ENCODE measurements at regions not wholly inside any gene's neighbourhood (a gene's known extent, or its start where the extent isn't known, plus 50 kb on each side); places are given as distances from the start of the nearest gene placed in this dataset.

DNA sequence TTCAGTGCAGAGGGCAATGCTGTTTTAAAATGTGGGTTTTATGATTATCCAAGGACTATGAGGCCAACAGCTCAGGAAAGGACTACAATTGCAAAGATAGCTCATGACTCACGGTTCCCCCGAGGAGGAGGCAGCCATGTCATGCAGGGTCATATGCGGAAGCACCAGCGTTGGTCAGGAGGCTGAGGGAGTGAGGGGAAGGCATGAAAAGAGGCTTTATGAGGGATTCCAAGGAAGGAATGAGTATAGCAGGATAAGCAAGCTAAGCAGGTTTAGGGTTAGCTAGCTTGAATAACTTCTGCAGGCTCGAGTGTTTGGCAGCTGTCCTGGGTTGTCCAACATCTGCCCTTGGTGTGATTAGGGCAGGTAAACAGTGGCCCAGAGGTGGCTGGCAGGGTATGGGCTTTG lies 495.1 kb downstream of the SETD4 start:
- no peak overlapping the region for H3K4me3 ChIP-seq (ENCODE audit: low read depth, low read length)
- DNase-seq (ENCODE audit: low read depth) = peak; percentile 70
- TF ChIP-seq, protein P1, sequence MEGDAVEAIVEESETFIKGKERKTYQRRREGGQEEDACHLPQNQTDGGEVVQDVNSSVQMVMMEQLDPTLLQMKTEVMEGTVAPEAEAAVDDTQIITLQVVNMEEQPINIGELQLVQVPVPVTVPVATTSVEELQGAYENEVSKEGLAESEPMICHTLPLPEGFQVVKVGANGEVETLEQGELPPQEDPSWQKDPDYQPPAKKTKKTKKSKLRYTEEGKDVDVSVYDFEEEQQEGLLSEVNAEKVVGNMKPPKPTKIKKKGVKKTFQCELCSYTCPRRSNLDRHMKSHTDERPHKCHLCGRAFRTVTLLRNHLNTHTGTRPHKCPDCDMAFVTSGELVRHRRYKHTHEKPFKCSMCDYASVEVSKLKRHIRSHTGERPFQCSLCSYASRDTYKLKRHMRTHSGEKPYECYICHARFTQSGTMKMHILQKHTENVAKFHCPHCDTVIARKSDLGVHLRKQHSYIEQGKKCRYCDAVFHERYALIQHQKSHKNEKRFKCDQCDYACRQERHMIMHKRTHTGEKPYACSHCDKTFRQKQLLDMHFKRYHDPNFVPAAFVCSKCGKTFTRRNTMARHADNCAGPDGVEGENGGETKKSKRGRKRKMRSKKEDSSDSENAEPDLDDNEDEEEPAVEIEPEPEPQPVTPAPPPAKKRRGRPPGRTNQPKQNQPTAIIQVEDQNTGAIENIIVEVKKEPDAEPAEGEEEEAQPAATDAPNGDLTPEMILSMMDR (IDR thresholded peaks at IDR 0.05; ENCODE audit: low read depth, low read length, missing control alignments) = no peak
- in situ Hi-C loops (cut with HindIII; ENCODE audit: low sequenced_read_pairs) = loop anchor here (5.0 kb wide), 1 partner anchor 43 kb away; no protein-coding TSS in a partner anchor

DNA sequence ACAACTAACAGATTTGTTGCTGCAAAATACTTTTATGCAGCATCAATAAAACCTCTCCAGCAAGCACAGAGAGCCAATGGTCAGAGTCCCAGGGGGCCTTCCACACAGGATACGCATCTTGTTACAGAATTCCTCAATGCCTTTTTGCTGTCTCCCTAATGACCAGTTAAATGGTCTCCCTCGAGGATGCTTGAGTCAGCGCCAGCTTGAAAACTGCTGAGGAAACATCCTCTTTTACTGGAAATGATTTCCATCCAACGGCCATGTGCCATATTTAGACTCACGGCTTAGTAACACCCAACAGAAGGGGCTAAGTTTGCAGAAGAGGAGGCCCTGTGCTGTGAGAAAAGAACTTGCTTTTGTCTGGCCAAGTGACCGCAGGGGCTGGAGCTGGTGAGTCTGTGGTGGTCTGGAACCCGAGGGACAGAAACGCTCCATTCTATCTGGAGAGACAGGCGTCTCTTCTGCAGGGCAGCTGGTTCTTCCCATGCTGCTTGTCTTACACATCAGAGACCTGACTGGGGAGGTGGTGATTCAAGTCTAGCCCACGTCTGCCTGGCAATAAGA lies 496.4 kb downstream of the SETD4 start:
- in situ Hi-C loops (cut with HindIII; ENCODE audit: low sequenced_read_pairs) = no loop called here
- no peak overlapping the region for H3K4me3 ChIP-seq (ENCODE audit: low read depth, low read length)
- peak; percentile 99 for DNase-seq (ENCODE audit: low read depth)

DNA sequence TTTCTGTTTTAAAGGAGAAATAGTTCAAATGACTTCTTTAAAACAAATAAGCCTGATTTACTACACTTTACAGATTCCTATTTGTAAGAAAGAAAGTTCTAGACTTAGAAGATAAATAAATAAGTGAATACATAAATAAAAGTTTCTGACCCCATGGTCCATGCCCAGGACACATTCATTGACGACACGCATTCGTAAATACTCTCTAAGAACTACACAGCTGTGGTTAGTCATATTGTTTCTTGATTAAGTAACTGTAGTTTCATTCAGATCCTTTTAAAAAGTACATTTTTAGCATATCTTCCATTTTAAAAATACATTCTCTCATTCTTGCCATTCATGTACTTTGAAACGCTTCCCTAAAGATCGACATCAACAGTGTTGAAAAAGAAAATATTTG lies 497.4 kb downstream of the SETD4 start:
- no peak overlapping the region for H3K4me3 ChIP-seq (ENCODE audit: low read depth, low read length)
- DNase-seq (ENCODE audit: low read depth) = no peak
- TF ChIP-seq, protein P1 (IDR thresholded peaks at IDR 0.05; ENCODE audit: low read depth, low read length, missing control alignments) = no peak
- in situ Hi-C loops (cut with HindIII; ENCODE audit: low sequenced_read_pairs) = no loop called here

More for the DNA sequence above, 496.4 kb downstream of the SETD4 start:
- TF ChIP-seq, protein P1 (IDR thresholded peaks at IDR 0.05; ENCODE audit: low read depth, low read length, missing control alignments) = no peak

DNA sequence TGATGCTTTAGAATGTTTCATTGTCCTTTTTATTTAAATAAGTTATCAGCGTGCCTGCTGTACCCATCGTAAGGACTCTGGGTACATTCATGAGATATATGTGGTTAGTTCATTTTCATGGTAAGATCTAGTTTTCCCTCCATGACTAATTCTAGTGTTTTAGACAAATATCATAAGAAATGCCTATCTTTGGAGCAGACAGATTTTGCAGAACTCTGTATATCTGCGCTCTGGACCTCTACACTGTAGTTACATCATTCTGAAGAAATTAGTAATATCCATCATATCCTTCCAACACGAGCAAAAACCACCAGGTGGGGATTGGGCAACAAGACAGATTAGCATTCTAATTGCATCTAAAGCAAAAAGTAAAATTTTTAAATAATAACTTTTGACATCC lies 499.2 kb downstream of the SETD4 start:
- TF ChIP-seq, protein P1 (IDR thresholded peaks at IDR 0.05; ENCODE audit: low read depth, low read length, missing control alignments) = no peak
- DNase-seq (ENCODE audit: low read depth) = no peak
- H3K4me3 ChIP-seq (ENCODE audit: low read depth, low read length) = no peak overlapping the region
- in situ Hi-C loops (cut with HindIII; ENCODE audit: low sequenced_read_pairs) = no loop called here

DNA sequence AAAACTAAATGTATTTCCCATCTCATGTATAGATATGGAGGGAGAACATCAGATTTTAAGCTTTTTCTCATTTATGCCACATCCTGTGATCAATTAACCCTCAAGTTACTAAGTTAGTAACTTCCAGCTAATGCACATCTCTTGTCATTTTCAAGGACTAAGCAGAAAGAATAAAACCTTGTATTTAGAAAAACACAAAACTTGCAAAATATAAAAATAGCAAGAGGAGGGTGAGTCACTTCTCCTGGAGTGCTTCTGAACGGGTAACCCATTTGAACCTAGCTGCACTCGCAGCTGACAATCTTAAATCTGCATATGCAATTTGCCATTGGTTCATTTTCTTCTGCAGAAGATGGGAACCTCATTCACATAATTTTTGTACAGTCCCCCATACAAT lies 500.5 kb downstream of the SETD4 start:
- no peak overlapping the region for H3K4me3 ChIP-seq (ENCODE audit: low read depth, low read length)
- TF ChIP-seq, protein P1 (IDR thresholded peaks at IDR 0.05; ENCODE audit: low read depth, low read length, missing control alignments) = no peak
- no peak for DNase-seq (ENCODE audit: low read depth)
- in situ Hi-C loops (cut with HindIII; ENCODE audit: low sequenced_read_pairs) = no loop called here

DNA sequence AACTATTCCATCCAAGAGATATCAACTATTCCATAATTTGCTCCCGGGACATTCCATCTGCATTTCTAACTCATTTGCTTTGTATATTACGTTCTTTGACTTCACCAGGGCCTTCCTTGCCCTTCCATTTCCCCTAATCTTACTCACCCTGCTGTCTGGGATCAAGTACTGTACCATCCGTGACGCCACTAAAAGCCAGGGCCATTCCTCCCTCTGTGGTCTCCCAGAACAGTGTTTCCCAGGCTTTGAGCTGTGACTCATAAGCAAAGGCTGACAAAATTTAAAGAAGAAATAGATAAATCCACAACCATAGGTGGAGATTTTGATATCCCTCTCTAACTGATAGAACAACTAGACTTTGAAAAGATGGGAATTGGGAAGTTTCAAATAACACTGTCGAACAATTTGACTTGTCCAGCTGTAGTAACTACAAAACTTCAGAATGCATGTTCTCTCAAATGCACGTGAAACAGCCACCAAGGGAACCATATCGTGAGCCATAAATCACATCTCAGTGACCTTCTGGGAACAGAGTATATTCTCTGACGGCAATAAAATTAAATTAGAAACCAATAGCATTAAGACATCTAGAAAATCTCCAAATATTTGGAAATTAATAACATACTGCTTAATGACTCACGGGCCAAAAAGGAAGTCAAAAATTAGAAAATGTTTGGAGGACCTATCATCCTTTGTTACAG lies 501.0 kb downstream of the SETD4 start:
- TF ChIP-seq, protein P1 (IDR thresholded peaks at IDR 0.05; ENCODE audit: low read depth, low read length, missing control alignments) = peak; percentile 3
- no peak overlapping the region for H3K4me3 ChIP-seq (ENCODE audit: low read depth, low read length)
- in situ Hi-C loops (cut with HindIII; ENCODE audit: low sequenced_read_pairs) = no loop called here
- peak; percentile 91 for DNase-seq (ENCODE audit: low read depth)
